Ishikawa (cell line): ENCODE measurements at regions not wholly inside any gene's neighbourhood (a gene's known extent, or its start where the extent isn't known, plus 50 kb on each side); places are given as distances from the start of the nearest gene placed in this dataset.

Experiments used
- CREB1 ChIP-seq: IDR thresholded peaks from 2 replicates; pipeline ENCODE4 v1.6.1; 2012; ENCODE audit warnings: low read depth
- FOXM1 ChIP-seq: IDR thresholded peaks from 2 replicates; pipeline ENCODE4 v1.6.1; 2012; ENCODE audit warnings: low read depth, borderline replicate concordance

- TF ChIP-seq FOXM1 (no peak), CREB1 (no peak)
Observed at GRCh38 chr18:75157381-75157780, 51.6 kb downstream of the PTGR3 start.
